ENCODE measurements at regions not wholly inside any gene's neighbourhood (a gene's known extent, or its start where the extent isn't known, plus 50 kb on each side); places are given as distances from the start of the nearest gene placed in this dataset.

DNA sequence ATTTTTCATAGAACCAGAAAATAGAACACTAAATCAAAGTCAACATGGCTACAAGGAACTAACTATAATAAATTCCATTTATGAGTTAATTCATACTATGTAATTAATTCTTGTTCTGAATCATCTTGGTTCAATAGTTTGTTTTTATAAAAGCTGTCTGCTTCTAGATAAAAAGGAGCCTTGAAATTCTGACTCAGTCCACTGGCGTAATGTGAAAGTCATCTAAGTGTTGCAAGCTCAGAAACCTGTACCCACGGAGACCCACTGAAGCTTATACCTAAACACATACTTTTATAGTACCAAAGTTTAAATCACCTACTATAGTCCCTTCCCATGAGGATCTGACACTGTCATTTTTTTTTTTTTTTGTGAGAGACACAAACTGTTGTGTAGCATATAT is 489.4 kb downstream of the SEMA3D start:
- H3K9ac ChIP-seq = peak overlapping the region; percentile 11; the same call in 1 of the 2 replicates
- peak overlapping the region in 1 of 2 experiments; percentile 54; a peak in 2 of 4 replicates for H3K27ac ChIP-seq (ENCODE audit: low read depth in 2 of 2, low read length in 1 of 2)
- CTCF ChIA-PET = interaction anchor here (0.6 kb wide), 1 partner anchor 714 kb away, joined by 3 read pairs; no protein-coding TSS in a partner anchor
- TF ChIP-seq, protein P1, sequence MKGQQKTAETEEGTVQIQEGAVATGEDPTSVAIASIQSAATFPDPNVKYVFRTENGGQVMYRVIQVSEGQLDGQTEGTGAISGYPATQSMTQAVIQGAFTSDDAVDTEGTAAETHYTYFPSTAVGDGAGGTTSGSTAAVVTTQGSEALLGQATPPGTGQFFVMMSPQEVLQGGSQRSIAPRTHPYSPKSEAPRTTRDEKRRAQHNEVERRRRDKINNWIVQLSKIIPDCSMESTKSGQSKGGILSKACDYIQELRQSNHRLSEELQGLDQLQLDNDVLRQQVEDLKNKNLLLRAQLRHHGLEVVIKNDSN (IDR thresholded peaks at IDR 0.05; ENCODE audit: borderline replicate concordance, low read depth) = no peak
- TF ChIP-seq TAF1 (IDR thresholded peaks at IDR 0.05; ENCODE audit: borderline replicate concordance, low read depth, low read length) (no peak), CHD2 (IDR thresholded peaks at IDR 0.05; ENCODE audit: low read length, partially characterized antibody) (no peak), RAD21 (IDR thresholded peaks at IDR 0.05; ENCODE audit: low read length) (no peak), FOSL2 (IDR thresholded peaks at IDR 0.05; ENCODE audit: borderline replicate concordance, low read depth) (peak; percentile 35; the same call in 1 of the 2 replicates), EZH2phosphoT487 (IDR thresholded peaks at IDR 0.05; ENCODE audit: borderline replicate concordance, low read depth) (no peak), TCF12 (IDR thresholded peaks at IDR 0.05) (peak; percentile 45; the same call in 1 of the 2 replicates), JUND (IDR thresholded peaks at IDR 0.05) (peak; percentile 31; the same call in 1 of the 2 replicates)
- H3K4me3 ChIP-seq (ENCODE audit: low read depth in 2 of 2, low read length in 1 of 2) = no peak overlapping the region
- no peaks in the 10 kb centered on the region for H4K20me1 ChIP-seq (ENCODE audit: insufficient read depth)
- H3K4me1 ChIP-seq (ENCODE audit: control insufficient read depth in 1 of 2, insufficient read depth in 2 of 2, low read depth in 1 of 2, low read length in 1 of 2) = peaks cover 3 to 28% of the 10 kb centered on the region in 2 experiments; a peak in 3 of 4 replicates
- POLR2A ChIA-PET = no interaction called here
- H3K79me2 ChIP-seq (ENCODE audit: insufficient read depth) = no peaks in the 10 kb centered on the region
- no peaks in the 10 kb centered on the region for H3K27me3 ChIP-seq (ENCODE audit: insufficient read depth)
- no peaks in the 10 kb centered on the region for H3K9me2 ChIP-seq
- H3K36me3 ChIP-seq (replicated peaks in 1 of 2; ENCODE audit: control insufficient read depth in 1 of 2, insufficient read depth in 2 of 2, low read length in 1 of 2) = no peaks in the 10 kb centered on the region
- 0 out of 2 replicates have a peak, but pooled peaks cover 8% of the 10 kb centered on the region for H3K9me3 ChIP-seq
- peak overlapping the region; percentile 47; the same call in 1 of the 2 replicates for H2AFZ ChIP-seq (ENCODE audit: low read depth)
- 42% methylated on average over 2 of the region's 2 CpGs for WGBS (ENCODE audit: low lambda C conversion rate)
- no peak for DNase-seq
- H3F3A ChIP-seq (replicated peaks; ENCODE audit: insufficient read depth) = peaks cover 45% of the 10 kb centered on the region
- H3K4me2 ChIP-seq = 0 out of 2 replicates have a peak overlapping the region, but pooled peaks have one; percentile 17

- Histone ChIP-seq H3K79me2 (ENCODE audit: insufficient read depth) (no peaks in the 10 kb centered on the region), H2AFZ (ENCODE audit: low read depth) (no peak overlapping the region), H4K20me1 (ENCODE audit: insufficient read depth) (no peaks in the 10 kb centered on the region), H3K27me3 (ENCODE audit: insufficient read depth) (no peaks in the 10 kb centered on the region), H3K9me3 (0 out of 2 replicates have a peak, but pooled peaks cover 8% of the 10 kb centered on the region), H3K4me2 (no peak overlapping the region), H3K4me1 (ENCODE audit: control insufficient read depth in 1 of 2, insufficient read depth in 2 of 2, low read depth in 1 of 2, low read length in 1 of 2) (peaks cover 8 to 22% of the 10 kb centered on the region in 2 experiments; a peak in 2 of 4 replicates), H3K4me3 (ENCODE audit: low read depth in 2 of 2, low read length in 1 of 2) (no peak overlapping the region), H3K27ac (ENCODE audit: low read depth in 2 of 2, low read length in 1 of 2) (no peak overlapping the region), H3K9ac (no peak overlapping the region), H3K9me2 (no peaks in the 10 kb centered on the region), H3K36me3 (replicated peaks in 1 of 2; ENCODE audit: control insufficient read depth in 1 of 2, insufficient read depth in 2 of 2, low read length in 1 of 2) (no peaks in the 10 kb centered on the region), H3F3A (replicated peaks; ENCODE audit: insufficient read depth) (peaks cover 34% of the 10 kb centered on the region)
- CTCF ChIA-PET = interaction anchor here (0.6 to 0.9 kb wide), 2 partner anchors 11 to 16 kb away, joined by 3 to 4 read pairs; no protein-coding TSS in a partner anchor
- no peak for DNase-seq
- no peak for TF ChIP-seq TAF1 (IDR thresholded peaks at IDR 0.05; ENCODE audit: borderline replicate concordance, low read depth, low read length)
- TF ChIP-seq IRF3 (IDR thresholded peaks at IDR 0.05; ENCODE audit: low read depth, low read length) = no peak
- TF ChIP-seq FOXJ3 (CRISPR knock-in tag; IDR thresholded peaks at IDR 0.05) = no peak
- TF ChIP-seq, protein P2, sequence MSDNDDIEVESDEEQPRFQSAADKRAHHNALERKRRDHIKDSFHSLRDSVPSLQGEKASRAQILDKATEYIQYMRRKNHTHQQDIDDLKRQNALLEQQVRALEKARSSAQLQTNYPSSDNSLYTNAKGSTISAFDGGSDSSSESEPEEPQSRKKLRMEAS (IDR thresholded peaks at IDR 0.05; ENCODE audit: low read depth) = no peak
- TF ChIP-seq FOSL2 (IDR thresholded peaks at IDR 0.05; ENCODE audit: borderline replicate concordance, low read depth) = no peak
- TF ChIP-seq CTCF (IDR thresholded peaks at IDR 0.05) = no peak
- TF ChIP-seq GATA2 (CRISPR knock-in tag; IDR thresholded peaks at IDR 0.05) = no peak
- TF ChIP-seq RAD21 (IDR thresholded peaks at IDR 0.05; ENCODE audit: low read length) = no peak
- no peak for TF ChIP-seq SMC3 (IDR thresholded peaks at IDR 0.05; ENCODE audit: low read depth, low read length)
- TF ChIP-seq, protein P3, sequence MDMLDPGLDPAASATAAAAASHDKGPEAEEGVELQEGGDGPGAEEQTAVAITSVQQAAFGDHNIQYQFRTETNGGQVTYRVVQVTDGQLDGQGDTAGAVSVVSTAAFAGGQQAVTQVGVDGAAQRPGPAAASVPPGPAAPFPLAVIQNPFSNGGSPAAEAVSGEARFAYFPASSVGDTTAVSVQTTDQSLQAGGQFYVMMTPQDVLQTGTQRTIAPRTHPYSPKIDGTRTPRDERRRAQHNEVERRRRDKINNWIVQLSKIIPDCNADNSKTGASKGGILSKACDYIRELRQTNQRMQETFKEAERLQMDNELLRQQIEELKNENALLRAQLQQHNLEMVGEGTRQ (IDR thresholded peaks at IDR 0.05; ENCODE audit: borderline replicate concordance, low read depth, low read length) = no peak
- TF ChIP-seq SIN3A (IDR thresholded peaks at IDR 0.05; ENCODE audit: borderline replicate concordance, low read depth, low read length) = no peak
- no peak for TF ChIP-seq REST (IDR thresholded peaks at IDR 0.05; ENCODE audit: low read depth, low read length)
- TF ChIP-seq RCOR1 (IDR thresholded peaks at IDR 0.05; ENCODE audit: low read length) = no peak
- POLR2A ChIA-PET = no interaction called here
- WGBS (ENCODE audit: low lambda C conversion rate) = 94% methylated on average over 1 of the region's 1 CpG
These were observed 493.4 kb downstream of the SEMA3D start for GRCh38 chr7:84693483-84693882.
